ENCODE measurements at regions not wholly inside any gene's neighbourhood (a gene's known extent, or its start where the extent isn't known, plus 50 kb on each side); places are given as distances from the start of the nearest gene placed in this dataset.

GRCh38 chr3:34683851-34684250, 885.4 kb downstream of the PDCD6IP start:
- peak; percentile 13 for DNase-seq

GRCh38 chr3:34686541-34686940, 888.1 kb downstream of the PDCD6IP start:
- no peak for DNase-seq

DNA sequence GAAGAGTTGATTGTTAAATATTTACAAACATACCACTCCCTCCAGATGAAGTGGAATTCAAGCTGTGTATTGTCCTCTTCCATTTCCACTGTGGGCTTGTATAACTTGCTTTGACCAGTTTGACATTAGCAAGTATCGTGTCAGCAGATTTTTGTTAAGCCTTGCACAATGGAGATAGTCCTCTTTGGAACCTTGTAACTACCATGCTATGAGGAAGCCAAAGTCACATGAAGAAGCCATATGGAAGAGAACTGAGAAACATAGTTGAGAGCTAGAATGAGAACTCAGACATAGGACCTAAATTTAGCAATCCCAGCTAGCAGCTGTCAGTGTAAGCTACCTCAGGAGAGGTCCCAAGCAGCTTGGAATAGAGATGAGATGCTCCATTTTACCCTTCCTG, 889.2 kb downstream of the PDCD6IP start:
- DNase-seq: no peak

DNA sequence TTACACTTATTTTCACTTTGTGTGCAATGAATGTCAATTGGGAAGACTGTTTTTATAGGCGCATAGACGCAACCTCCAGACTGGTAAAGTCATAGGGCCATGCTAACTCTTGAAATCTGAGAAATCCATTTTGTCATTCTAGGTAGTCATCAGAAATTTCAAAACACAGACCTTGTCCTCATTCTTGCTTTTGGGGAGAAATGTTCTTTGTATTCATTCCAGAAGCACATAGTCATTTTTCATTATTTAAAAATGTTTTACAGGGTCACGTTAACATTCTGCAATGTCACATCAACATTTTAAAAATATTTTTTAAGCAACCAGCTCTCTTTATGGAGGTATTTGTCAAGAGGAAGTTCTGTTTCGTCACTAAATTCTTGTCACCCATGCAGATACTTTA, 898.4 kb downstream of the PDCD6IP start:
- DNase-seq: no peak

DNA sequence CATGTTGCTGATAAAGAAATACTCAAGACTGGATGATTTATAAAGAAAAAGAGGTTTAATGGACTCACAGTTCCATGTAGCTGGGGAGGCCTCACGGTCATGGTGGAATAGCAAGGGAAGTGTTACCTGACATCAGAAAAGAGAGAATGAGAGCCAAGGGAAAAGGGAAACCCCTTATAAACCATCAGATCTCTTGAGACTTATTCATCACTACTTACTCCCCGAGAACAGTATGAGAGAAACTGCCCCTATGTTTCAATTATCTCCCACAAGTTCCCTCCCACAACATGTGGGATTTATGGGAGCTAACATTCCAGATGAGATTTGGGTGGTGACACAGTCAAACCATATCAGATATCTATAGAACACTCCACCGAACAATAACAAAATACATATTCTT, 904.6 kb downstream of the PDCD6IP start:
- no peak for DNase-seq

DNA sequence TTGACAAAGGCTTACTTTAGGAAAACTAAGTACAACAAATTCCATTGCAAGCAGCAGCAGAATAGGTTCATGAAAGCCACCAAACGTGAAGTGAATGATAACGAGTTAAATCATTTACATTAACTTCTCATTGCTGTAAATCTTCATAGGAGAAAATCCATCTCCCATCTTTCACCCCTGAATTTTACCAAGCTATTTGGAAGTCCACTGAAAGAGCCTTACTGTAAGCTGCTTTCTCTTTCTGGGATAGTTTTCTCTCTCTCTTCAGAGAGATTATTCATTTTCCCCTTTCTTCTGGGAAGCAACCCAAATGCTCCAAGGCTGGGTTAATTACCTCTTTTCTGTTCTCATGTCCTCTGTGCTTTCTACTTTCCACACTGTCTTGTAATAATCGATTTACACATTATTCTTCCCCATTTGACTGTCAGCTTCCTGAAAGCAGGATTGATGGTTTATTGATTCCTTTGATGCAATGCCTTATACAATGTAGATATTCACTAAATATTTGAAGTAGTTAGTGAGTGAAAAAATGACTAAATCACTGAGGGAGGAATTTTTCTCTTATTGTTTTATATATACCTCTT, 914.3 kb upstream of the ARPP21 start:
- DNase-seq: no peak

DNA sequence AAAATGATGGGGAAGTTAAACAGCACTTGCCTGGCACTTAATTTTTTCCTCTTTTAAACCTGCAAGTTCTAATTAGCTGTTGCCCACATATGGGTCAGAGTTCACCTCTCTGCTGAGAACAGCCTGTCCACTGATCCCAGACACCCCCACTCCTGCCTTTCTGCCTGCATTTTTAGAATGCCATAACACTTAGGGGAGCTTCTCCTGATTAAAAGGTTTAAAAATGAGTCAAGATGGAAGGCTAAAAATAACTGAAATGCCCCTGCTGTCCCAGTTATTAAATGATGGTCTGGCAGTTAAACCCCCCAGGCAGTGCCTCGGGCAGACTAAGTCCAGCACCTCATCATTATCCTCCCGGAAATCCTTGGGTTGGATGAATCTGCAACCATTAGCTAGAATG, 913.6 kb upstream of the ARPP21 start:
- DNase-seq: no peak

DNA sequence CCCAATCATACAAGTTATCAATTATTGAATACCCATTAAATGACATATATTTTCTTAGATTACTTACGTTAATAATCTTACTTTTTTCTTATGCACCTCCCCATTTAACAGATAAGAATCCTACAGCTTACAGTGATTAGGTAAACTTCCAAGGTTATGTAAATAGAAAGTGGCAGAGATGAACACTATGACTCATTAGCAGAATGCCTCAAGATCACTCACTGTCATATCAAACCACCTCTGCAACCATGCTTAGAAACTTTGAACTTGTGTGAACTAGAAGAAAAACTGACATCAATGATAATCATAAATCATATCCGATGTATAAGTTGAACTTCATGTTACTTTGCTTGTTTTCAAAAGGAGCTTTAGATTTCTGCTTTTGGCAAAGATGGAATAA, 911.6 kb upstream of the ARPP21 start:
- peak; percentile 64 for DNase-seq

DNA sequence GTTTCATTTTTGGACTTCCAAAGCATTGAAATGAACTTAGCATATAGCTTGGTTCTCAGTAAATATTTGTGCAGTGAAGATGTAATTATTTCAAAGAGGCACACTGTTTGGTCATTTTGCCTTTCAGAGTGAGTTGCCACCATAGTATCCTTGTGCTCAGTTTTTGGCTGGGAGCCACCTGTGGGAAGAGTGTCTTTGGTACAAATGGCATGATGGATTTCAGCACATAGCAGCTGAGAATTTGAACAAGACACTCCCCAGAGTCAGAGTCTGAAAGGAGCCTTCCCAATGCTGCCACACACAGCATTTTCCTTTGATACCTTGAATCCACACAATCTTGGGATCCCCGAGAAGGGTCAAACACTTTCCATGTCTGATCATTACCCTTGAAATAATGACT, 897.2 kb upstream of the ARPP21 start:
- no peak for DNase-seq

DNA sequence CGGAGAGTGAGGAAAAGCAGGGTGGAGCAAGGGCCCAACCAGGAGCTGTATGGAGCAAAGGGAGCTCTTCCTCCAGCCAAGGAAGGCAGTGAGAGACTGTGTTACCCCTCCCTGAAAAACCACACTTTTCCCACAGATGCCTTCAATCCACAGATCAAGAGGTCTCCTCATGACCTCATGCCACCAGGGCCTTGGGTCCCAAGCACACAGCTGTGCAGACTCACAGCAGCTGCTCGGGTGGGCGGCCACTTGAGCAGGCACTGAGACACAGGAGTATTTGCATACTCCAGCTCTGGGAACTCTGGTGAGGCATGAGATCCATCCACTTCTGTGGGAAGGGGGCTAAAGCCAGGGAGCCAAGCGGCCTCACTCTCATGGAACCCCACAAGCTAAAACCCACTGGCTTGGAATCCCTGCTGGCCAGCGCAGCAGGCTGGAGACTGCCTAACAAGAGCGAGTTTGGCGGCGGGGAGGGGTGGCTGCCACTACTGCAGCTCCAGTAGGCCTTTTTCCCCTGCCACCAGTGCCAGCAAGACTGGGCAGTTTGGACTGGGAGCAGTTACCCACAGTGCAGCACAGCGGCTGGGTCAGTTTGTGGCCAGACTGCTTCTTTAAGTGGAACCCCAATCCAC, 880.6 kb upstream of the ARPP21 start:
- no peak for DNase-seq

GRCh38 chr3:34777386-34777785, 861.9 kb upstream of the ARPP21 start:
- DNase-seq: no peak

- DNase-seq: no peak
Measured at GRCh38 chr3:34779092-34779491, 860.2 kb upstream of the ARPP21 start.

DNA sequence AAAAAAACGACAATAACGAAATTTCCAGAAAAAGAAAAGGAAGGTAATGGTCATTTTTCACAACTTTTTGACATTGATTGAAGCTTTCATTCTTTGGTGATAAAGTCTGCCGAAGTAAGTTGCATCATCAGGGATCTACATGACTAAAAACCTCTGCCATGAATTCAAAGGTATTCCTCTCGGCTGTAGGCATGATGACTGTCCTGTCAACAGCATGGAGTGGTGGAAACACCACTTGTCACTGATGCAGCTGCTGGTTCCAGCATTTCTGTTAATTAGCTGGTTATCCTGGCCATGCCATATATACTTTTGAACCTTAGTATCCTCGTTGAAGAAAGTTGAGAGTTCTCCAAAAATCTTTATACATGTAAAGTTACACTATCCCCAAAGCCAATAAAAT, 859.0 kb upstream of the ARPP21 start:
- no peak for DNase-seq

GRCh38 chr3:34780973-34781372, 858.4 kb upstream of the ARPP21 start:
- no peak for DNase-seq

DNA sequence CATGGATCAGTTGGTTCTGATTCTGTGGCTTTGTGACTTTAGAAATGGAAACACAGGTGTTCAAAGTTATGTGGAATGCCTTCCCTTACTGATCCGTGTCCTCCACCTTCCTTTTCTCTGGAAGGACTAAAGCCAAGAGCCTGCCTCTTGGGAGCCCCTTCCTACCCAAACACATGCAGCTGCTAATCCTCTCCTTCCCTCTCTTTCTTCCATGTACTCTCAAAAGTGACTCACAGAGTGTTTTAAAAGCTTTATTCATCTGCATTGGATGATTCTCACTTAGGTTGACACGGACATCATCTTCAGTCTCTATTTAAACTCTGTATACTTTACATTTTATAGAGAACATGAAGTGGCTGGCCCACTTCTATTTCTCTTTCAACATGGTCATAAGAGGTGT, 856.5 kb upstream of the ARPP21 start:
- no peak for DNase-seq

GRCh38 chr3:34783876-34784275, 855.4 kb upstream of the ARPP21 start:
- peak; percentile 19 for DNase-seq

DNA sequence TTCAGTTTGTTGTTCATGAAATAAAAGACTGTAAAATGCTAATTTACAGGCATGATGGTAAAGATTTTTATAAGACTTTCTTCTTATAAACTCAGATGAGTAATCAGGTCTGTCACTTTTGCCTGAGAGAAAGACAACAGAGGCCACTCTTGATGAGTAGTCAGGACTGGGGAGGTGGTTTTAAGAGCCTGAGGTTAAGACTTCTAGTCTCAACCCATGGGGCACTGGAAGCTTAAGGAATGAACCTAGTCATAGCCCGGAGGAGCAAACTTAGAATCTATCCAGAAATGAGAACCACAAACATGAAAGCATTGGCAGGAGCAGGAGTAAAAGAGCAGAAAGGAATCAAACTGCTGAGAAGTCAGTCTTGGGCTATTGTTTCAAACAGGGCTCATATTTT, 846.3 kb upstream of the ARPP21 start:
- DNase-seq: no peak

- no peak for DNase-seq
Measured at GRCh38 chr3:34807611-34808010, 831.7 kb upstream of the ARPP21 start.

- no peak for DNase-seq
Measured at GRCh38 chr3:34808287-34808686, 831.0 kb upstream of the ARPP21 start.

GRCh38 chr3:34828847-34829246, 810.5 kb upstream of the ARPP21 start:
- DNase-seq: no peak

- DNase-seq: no peak
Measured at GRCh38 chr3:34832865-34833508, 806.3 kb upstream of the ARPP21 start.

GRCh38 chr3:34837848-34838741, 801.2 kb upstream of the ARPP21 start:
- no peak for DNase-seq

DNA sequence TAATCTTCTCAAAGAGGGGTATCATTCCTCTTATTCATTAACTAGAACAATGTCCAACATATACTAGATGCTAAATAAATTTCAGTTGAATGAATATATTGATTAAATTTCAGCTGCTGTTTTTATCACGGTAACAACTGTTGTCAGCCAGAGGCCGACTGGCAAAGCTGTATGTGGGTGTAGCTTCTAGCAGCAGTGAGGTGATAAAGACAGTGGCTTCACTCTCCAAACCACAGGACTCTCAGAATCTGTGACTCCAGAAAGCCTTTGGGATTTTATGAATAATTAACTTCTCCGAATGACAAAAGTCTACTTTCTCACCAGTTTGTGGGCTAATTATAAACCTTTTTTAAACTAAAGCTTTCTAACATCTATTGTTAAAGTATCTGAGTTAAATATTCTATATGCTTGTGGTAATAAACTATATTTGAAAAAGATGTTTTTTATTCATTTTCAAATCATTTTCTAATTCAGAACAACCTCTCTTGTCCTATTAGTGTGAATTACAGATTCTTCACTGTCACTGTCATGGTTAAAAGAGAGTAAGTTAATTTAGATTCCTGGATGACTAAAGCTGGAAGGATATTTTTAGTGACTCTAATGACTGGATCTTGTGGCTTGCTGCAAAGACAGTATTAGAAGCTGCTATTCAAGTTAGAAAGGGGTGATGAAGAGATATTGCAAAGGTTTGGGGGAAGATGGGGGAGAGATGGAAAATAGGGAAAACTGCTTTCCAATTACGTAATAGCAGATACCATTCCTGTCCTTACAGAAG, 796.4 kb upstream of the ARPP21 start:
- DNase-seq: no peak

All from MV-4-11 (cell line).